ENCODE measurements at regions not wholly inside any gene's neighbourhood (a gene's known extent, or its start where the extent isn't known, plus 50 kb on each side); places are given as distances from the start of the nearest gene placed in this dataset.
"Not testable (repeated sequence)": the region's sequence is repeated elsewhere in the genome, so short reads cannot be mapped to it uniquely, and the experiment has no call there.

DNA sequence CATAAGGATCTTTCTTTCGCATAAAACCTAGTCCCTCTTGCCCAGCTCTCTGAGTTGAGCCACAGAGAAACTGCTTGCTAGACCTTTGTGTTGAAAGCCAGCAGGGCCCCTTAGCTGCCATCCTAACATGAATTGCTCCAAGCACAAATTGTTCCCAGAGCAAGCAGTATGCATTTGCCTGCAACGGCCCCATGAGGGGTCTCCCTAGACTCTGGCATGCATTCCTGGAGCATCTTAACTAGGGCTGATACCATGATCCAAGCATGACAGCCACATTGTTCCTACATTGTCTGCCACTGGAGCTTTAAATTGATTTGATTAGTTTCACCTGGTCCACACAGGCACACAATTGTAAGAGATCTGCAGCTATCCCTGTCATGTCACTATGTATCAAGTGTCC lies 428.1 kb downstream of the TAFA4 start:
- no peak for FAIRE-seq
- TF ChIP-seq POLR2A (IDR thresholded peaks at IDR 0.05; ENCODE audit: low read depth, low read length) = no peak

DNA sequence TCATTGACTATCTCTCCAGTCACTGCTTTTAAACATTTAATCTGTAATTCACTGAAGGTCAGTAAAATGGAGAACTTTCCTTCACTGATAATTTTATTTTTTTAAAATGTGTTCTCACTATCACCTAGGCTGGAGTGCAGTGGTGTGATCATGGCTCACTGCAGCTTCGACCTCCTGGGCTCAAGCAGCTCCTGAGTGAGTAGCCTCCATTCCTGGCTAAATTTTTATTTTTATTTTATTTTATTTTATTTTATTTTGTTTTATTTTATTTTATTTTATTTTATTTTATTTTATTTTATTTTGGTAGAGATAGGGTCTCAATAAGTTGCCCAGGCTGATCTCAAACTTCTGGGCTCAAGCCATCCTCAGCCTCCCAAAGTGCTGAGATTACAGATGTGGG lies 446.5 kb downstream of the TAFA4 start:
- not testable (repeated sequence) for DNase-seq (ENCODE audit: insufficient read length, low spot score); FAIRE-seq

More for the DNA sequence above, 428.1 kb downstream of the TAFA4 start:
- DNase-seq (ENCODE audit: insufficient read length, low spot score) = no peak

DNA sequence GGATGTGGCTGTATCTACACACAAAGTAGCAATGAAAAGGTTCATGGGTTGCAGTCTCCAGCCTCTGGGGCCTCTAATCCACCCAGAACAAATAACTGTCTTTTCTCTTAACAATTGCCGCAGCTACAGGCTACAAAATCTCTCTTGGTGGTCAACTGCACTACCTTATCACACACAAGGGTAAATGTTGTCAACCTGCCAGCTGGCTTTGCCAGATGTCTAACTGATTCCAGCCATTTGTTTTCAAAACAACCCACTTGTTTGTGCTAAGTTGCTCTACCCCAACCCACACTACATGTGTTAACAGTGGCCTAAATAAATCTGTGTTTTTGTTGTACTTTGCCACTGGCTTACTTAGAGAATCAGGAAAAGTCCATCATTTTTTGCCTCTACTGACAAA lies 447.3 kb downstream of the TAFA4 start:
- DNase-seq (ENCODE audit: insufficient read length, low spot score) = no peak
- no peak for FAIRE-seq
- TF ChIP-seq POLR2A (IDR thresholded peaks at IDR 0.05; ENCODE audit: low read depth, low read length) = no peak

DNA sequence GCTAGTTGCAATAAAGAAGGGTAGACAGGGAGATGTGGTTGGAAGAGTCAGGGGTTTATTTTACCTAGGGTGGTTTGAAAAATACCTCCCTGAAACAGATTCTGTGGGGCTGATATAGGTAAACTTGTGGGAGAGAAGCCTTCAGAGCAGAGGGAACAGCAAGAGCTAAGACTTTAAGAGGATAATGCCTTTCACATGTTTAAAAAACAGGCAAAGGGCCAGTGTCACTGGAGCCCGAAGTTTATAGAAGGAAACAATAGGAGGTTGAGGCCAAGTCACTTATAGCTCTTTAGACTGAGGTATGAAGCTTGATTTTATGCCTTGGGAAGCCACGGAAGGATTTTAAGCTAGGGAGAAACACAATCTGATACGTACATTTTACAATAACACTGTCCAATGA lies 448.7 kb downstream of the TAFA4 start:
- DNase-seq (ENCODE audit: insufficient read length, low spot score) (no peak), FAIRE-seq (no peak)
- TF ChIP-seq POLR2A (IDR thresholded peaks at IDR 0.05; ENCODE audit: low read depth, low read length) = no peak

DNA sequence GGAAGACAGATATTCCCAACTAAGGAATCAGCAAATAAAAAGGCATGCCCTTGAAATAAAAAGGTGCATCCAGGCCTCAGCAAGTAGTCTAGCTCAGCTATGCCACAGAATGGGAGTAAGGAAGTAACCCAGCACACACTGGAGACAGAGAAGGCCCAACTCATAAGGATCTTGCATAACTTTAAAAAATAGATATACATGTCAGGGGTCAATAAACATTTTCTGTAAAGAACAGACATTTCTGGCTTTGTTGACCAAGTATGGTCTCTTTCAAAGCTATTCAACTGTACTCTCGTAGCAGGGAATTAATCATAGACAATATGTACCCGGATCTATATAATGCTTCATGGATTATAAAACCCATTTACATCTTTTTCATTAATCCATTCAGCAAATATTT lies 449.3 kb downstream of the TAFA4 start:
- DNase-seq (ENCODE audit: insufficient read length, low spot score) (no peak), FAIRE-seq (no peak)
- no peak for TF ChIP-seq POLR2A (IDR thresholded peaks at IDR 0.05; ENCODE audit: low read depth, low read length)

DNA sequence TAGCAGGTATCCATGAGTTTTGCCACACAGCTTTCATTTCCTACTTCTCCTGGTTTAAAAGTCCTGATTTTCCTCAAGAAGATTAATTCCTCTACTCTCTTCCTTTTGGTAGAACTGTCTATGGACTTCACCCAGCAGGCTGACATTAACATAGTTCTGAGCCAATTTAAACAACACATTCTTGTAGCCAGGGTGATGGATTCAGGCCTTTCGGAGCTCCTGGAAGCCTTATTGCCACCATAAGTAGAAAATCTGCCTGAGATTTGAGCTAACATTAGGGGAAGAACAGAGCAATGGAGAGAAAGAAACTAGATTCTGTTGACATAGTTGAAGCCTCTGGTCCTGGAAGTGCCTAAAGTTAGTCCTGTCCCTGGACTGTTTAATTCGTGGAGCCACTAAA lies 449.8 kb downstream of the TAFA4 start:
- no peak for FAIRE-seq
- DNase-seq (ENCODE audit: insufficient read length, low spot score) = no peak
- TF ChIP-seq POLR2A (IDR thresholded peaks at IDR 0.05; ENCODE audit: low read depth, low read length) = no peak

DNA sequence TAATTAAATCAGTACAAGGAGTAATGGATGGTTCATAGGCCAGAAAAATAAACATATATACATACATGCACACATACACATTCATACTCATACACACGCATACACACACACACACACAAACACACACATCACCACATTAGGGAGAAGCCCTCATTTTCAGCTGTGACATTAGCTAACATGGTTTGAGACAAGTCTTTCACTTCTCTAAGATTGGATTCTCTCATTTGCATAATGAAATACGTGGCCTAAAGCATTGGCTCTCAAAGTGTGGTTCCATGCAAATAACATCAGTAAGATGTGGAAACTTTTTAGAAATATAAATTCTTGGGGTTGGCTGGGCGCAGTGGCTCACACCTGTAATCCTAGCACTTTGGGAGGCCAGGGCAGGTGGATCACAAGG lies 452.6 kb downstream of the TAFA4 start:
- TF ChIP-seq POLR2A (IDR thresholded peaks at IDR 0.05; ENCODE audit: low read depth, low read length) = no peak
- DNase-seq (ENCODE audit: insufficient read length, low spot score) = no peak
- FAIRE-seq = no peak

DNA sequence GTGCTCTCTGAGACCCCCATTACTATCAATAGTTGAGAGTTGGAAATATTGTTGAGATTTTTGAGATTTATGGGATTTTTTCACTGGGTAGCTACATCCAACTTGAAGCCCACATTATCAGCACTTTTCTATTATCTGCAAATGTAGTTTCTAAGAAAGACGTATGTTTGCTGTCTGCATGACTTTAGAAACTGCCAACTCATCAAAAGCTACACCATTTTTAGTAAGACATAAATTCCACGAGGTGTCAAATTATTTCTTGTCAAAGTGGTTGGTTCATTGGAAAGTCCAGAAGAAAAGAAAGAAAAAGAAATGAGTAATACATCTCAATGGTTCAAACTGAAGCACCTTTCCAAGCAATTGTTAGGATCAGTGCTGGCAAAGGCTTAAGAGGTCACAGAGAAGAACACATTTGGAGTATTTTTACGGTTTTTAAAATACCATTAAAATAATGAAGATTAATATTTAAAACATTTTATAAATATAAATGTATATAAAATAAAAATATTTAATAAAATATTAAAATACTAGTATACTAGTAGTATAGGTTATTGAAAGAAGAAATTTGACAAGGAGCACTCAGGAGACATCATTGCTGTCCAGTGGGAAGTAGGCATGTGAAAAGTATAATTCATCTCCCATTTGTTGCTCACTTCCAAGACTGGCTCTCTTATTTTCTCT lies 463.5 kb downstream of the TAFA4 start:
- no peak for DNase-seq (ENCODE audit: insufficient read length, low spot score)
- TF ChIP-seq POLR2A (IDR thresholded peaks at IDR 0.05; ENCODE audit: low read depth, low read length) = no peak
- FAIRE-seq = no peak

DNA sequence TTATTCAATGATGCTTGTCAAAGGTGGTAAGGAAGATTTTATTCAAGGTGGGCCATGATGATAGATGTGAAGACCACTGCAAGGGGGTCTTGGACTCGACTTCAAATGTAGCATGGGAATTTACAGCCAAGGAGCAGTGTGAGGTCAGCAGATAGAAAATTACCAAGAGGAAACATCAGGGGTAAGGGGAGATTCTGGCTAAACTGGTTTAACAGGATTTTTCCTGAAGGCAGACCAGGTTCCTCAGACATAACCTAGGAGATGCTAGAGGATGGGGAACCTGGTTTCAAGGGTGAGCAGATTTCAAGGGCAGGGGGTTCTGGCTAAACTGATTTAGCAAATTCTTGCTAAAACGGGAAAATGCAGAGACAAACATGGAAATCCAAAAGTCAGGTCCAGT lies 464.9 kb downstream of the TAFA4 start:
- DNase-seq (ENCODE audit: insufficient read length, low spot score) = no peak
- TF ChIP-seq POLR2A (IDR thresholded peaks at IDR 0.05; ENCODE audit: low read depth, low read length) = no peak
- no peak for FAIRE-seq

DNA sequence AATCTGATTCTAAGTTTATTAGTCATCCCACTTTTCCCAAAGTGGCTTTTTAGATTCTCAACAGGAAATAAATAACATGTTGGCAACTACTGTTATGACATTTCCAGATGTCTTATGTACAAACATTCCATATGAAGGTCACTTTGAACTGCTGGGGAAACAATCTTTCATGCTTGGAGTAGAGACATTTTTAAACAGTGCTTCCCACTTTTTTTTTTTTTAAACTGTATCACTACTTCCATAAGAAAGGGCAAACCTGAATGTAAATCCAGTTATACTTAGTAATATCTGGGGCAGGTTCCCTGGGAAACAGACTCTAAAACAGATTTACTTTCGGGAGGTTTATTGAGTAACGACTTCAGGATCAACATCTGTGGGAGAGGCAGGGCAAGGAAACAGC lies 473.8 kb downstream of the TAFA4 start:
- no peak for TF ChIP-seq POLR2A (IDR thresholded peaks at IDR 0.05; ENCODE audit: low read depth, low read length)
- DNase-seq (ENCODE audit: insufficient read length, low spot score) = no peak
- FAIRE-seq = no peak

DNA sequence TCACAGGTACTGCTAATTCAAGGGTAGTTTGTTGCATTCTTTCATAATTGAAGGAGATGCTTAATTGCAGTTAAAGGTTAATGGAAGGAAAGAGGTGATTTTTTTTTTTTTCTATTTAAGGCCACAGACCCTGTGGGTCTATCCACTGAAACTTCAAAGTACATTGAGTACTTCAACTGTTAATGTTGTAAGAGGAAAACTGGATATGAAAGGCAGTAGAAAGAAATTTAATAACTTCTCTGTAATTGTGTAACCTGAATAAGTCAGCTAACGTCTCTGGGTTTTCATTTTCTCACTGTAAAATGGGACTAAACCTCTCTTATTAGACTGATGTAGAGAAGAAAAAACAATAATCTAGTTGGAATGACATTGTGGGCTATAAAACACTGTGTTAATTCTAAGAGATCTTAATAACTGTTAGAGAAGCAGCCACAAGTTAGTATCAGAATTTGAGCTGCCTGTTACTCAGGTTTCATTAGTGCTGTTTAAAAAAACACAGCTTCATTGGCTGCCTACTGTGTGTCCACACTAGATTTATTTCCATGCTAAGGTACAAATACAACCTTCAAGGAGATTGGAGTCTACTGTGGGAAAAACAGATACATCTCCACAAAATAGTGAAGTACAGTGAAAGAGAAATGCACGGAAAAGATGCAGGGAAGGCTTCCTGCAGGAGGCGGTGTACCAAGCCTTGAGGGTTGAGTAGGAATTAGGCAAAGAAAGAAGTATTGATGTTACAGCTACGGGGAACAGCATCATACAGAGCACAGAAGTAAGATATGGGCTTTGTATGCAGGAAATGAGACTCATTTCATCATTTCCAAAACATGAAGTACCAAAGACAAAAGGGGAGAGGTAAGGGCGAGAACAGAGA lies 483.6 kb downstream of the TAFA4 start:
- FAIRE-seq = no peak
- DNase-seq (ENCODE audit: insufficient read length, low spot score) = no peak
- TF ChIP-seq POLR2A (IDR thresholded peaks at IDR 0.05; ENCODE audit: low read depth, low read length) = no peak

DNA sequence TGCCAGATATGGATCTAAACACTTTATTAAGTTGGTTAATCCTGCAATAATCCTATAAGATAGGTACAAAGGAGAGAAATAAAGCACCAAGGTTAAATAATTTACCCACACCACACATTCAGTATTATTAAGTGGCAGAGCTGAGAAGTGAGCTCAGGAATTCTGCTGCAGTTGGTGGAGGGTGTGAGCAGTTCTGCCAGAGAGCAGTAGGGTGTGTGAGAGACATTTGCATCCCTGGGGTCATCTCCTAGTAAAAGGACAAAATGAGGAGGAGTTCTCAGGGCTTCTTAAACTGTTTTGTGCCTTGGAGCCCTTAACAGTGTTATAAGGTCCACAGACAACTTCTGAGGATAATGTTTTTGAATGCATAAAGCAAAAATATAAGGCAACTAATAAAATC lies 484.5 kb downstream of the TAFA4 start:
- TF ChIP-seq POLR2A (IDR thresholded peaks at IDR 0.05; ENCODE audit: low read depth, low read length) = no peak
- FAIRE-seq (no peak), DNase-seq (ENCODE audit: insufficient read length, low spot score) (no peak)

DNA sequence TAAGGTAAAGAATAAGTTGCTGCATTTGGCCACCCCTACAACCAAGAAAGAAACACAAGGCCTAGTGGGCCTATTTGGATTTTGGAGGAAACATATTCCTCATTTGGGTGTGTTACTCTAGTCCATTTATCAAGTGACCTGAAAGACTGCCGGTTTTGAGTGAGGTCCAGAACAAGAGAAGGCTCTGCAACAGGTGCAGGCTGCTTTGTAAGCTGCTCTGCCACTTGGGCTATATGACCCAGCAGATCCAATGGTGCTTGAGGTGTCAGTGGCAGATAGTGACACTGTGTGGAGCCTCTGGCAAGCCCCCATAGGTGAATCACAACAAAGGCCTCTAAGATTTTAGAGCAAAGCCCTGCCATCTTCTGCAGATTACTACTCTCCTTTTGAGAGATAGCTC lies 491.3 kb downstream of the TAFA4 start:
- no peak for TF ChIP-seq POLR2A (IDR thresholded peaks at IDR 0.05; ENCODE audit: low read depth, low read length)
- FAIRE-seq (no peak), DNase-seq (ENCODE audit: insufficient read length, low spot score) (no peak)

DNA sequence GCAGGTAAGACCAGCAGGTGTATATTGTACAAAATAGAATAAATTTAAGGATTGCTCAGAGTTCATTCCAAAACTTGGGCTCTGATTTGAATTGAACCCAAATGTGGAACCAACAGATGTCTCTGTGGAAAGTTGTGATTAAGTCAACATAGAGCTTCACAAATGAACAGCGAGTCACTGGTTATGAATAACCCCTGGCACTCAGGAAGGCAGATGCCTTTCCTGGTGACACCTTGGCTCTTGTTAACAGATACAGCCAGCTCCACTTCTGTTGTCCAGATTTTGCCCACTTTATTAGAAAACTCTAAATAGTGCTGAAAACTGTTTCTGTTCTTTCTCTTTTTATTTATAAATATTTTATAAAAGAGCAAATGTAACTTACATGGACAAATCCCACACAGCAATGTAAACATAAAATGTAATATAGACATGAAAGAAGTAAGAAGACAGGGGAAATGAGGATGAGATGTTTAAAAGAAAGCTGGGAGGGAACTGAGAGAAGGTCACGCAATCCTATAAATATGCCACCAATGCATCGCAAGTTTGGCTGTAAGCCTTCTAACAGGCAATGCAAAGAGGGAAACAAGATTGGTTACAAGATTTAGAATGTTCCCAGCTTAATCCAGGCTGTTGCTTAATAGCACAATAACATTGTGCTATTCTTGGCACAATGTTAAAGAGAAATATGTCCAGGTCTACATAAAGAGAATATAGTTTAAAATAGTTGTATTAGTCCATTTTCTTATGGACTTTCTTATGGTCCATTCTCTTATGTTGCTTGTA lies 495.5 kb downstream of the TAFA4 start:
- DNase-seq (ENCODE audit: insufficient read length, low spot score) (no peak), FAIRE-seq (no peak)
- no peak for TF ChIP-seq POLR2A (IDR thresholded peaks at IDR 0.05; ENCODE audit: low read depth, low read length)
